ENCODE measurements at regions not wholly inside any gene's neighbourhood (a gene's known extent, or its start where the extent isn't known, plus 50 kb on each side); places are given as distances from the start of the nearest gene placed in this dataset.
A peak's percentile ranks its signal among the peaks of the same experiment; 100 is the strongest.

- no peak overlapping the region for H3K9ac ChIP-seq (ENCODE audit: low read depth in 1 of 2, low read length in 2 of 2)
- no peak for DNase-seq (ENCODE audit: low spot score)
- no peak overlapping the region for H3K4me3 ChIP-seq (ENCODE audit: low read depth in 1 of 3, low read length in 3 of 3)
- peak; percentile 83 for TF ChIP-seq RAD21 (IDR thresholded peaks at IDR 0.05)
- TF ChIP-seq HNF4A (conservative IDR thresholded peaks at IDR 0.05), result peak; percentile 35 to 38
- no peak for TF ChIP-seq EGR1 (IDR thresholded peaks at IDR 0.05; ENCODE audit: low read depth in 2 of 2)
- TF ChIP-seq, protein P1, sequence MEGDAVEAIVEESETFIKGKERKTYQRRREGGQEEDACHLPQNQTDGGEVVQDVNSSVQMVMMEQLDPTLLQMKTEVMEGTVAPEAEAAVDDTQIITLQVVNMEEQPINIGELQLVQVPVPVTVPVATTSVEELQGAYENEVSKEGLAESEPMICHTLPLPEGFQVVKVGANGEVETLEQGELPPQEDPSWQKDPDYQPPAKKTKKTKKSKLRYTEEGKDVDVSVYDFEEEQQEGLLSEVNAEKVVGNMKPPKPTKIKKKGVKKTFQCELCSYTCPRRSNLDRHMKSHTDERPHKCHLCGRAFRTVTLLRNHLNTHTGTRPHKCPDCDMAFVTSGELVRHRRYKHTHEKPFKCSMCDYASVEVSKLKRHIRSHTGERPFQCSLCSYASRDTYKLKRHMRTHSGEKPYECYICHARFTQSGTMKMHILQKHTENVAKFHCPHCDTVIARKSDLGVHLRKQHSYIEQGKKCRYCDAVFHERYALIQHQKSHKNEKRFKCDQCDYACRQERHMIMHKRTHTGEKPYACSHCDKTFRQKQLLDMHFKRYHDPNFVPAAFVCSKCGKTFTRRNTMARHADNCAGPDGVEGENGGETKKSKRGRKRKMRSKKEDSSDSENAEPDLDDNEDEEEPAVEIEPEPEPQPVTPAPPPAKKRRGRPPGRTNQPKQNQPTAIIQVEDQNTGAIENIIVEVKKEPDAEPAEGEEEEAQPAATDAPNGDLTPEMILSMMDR (IDR thresholded peaks at IDR 0.05; ENCODE audit: low read depth, low read length, missing input control), result peak; percentile 43
- TF ChIP-seq GABPA (IDR thresholded peaks at IDR 0.05 in 1 of 2, conservative IDR thresholded peaks at IDR 0.05 in 1 of 2), result no peak
- H3K27ac ChIP-seq (ENCODE audit: low read depth in 1 of 2, low read length in 2 of 2), result no peak overlapping the region
- H3K27me3 ChIP-seq (ENCODE audit: control insufficient read depth in 4 of 4, insufficient read depth in 4 of 4, low read length in 3 of 4), result no peaks in the 10 kb centered on the region
- H3K36me3 ChIP-seq (ENCODE audit: control insufficient read depth in 4 of 4, insufficient read depth in 3 of 4, low read depth in 1 of 4, low read length in 3 of 4), result no peaks in the 10 kb centered on the region
- WGBS, result 64% methylated on average over 9 of the region's 9 CpGs
- peaks cover 0 to 3% (median 1%) of the 10 kb centered on the region in 4 donors for H3K4me1 ChIP-seq (ENCODE audit: control insufficient read depth in 4 of 4, insufficient read depth in 4 of 4, low read length in 3 of 4)
- no peaks in the 10 kb centered on the region for H3K9me3 ChIP-seq (ENCODE audit: control insufficient read depth in 4 of 4, low read length in 3 of 4)
Measured at GRCh38 chr1:229984310-229984991, 82.6 kb upstream of the GALNT2 start.

- H3K4me3 ChIP-seq (ENCODE audit: low read depth in 1 of 3, low read length in 3 of 3), result no peak overlapping the region
- no peaks in the 10 kb centered on the region for H3K27me3 ChIP-seq (ENCODE audit: control insufficient read depth in 4 of 4, insufficient read depth in 4 of 4, low read length in 3 of 4)
- H3K9me3 ChIP-seq (ENCODE audit: control insufficient read depth in 4 of 4, low read length in 3 of 4), result no peaks in the 10 kb centered on the region
- no peak for DNase-seq (ENCODE audit: low spot score)
- no peak overlapping the region for H3K9ac ChIP-seq (ENCODE audit: low read depth in 1 of 2, low read length in 2 of 2)
- H3K27ac ChIP-seq (ENCODE audit: low read depth in 1 of 2, low read length in 2 of 2), result no peak overlapping the region
- whole genome bisulfite sequencing, result 71% methylated on average over 9 of the region's 9 CpGs
- TF ChIP-seq HNF4A (conservative IDR thresholded peaks at IDR 0.05) (no peak), RXRA (IDR thresholded peaks at IDR 0.05) (no peak), TAF1 (conservative IDR thresholded peaks at IDR 0.05) (no peak), ZBTB33 (IDR thresholded peaks at IDR 0.05) (no peak)
- TF ChIP-seq, protein P2, sequence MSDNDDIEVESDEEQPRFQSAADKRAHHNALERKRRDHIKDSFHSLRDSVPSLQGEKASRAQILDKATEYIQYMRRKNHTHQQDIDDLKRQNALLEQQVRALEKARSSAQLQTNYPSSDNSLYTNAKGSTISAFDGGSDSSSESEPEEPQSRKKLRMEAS (IDR thresholded peaks at IDR 0.05), result no peak
- H3K4me1 ChIP-seq (ENCODE audit: control insufficient read depth in 4 of 4, insufficient read depth in 4 of 4, low read length in 3 of 4), result peaks cover 0 to 3% (median 1%) of the 10 kb centered on the region in 4 donors
- no peaks in the 10 kb centered on the region for H3K36me3 ChIP-seq (ENCODE audit: control insufficient read depth in 4 of 4, insufficient read depth in 3 of 4, low read depth in 1 of 4, low read length in 3 of 4)
Measured at GRCh38 chr1:229984992-229985612, 81.9 kb upstream of the GALNT2 start.

DNA sequence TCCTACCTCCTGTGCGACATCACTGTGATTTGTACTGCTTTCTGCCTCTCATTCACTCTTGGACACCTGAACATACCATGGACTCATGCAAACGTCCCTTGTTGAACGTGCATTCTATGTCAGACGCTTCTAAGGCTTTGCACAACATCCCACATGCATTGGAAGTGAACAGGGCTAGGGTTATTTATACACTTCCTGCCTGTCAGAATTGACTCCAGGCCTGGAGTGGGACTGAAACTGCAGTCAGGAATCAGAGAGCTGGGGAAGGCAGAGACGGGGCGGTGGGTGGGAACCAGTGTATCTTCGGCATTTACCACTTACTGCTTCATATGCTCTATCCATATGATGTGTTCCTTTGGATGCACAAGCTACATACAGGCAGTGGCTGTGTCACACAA, 81.4 kb upstream of the GALNT2 start:
- TF ChIP-seq RAD21 (IDR thresholded peaks at IDR 0.05) (no peak), FOXA2 (IDR thresholded peaks at IDR 0.05) (no peak), NR2F2 (IDR thresholded peaks at IDR 0.05) (no peak), EGR1 (IDR thresholded peaks at IDR 0.05; ENCODE audit: low read depth in 2 of 2) (no peak), SP1 (IDR thresholded peaks at IDR 0.05) (no peak), YY1 (IDR thresholded peaks at IDR 0.05) (no peak), RXRA (IDR thresholded peaks at IDR 0.05) (no peak), JUND (IDR thresholded peaks at IDR 0.05) (no peak)
- TF ChIP-seq, protein P3, sequence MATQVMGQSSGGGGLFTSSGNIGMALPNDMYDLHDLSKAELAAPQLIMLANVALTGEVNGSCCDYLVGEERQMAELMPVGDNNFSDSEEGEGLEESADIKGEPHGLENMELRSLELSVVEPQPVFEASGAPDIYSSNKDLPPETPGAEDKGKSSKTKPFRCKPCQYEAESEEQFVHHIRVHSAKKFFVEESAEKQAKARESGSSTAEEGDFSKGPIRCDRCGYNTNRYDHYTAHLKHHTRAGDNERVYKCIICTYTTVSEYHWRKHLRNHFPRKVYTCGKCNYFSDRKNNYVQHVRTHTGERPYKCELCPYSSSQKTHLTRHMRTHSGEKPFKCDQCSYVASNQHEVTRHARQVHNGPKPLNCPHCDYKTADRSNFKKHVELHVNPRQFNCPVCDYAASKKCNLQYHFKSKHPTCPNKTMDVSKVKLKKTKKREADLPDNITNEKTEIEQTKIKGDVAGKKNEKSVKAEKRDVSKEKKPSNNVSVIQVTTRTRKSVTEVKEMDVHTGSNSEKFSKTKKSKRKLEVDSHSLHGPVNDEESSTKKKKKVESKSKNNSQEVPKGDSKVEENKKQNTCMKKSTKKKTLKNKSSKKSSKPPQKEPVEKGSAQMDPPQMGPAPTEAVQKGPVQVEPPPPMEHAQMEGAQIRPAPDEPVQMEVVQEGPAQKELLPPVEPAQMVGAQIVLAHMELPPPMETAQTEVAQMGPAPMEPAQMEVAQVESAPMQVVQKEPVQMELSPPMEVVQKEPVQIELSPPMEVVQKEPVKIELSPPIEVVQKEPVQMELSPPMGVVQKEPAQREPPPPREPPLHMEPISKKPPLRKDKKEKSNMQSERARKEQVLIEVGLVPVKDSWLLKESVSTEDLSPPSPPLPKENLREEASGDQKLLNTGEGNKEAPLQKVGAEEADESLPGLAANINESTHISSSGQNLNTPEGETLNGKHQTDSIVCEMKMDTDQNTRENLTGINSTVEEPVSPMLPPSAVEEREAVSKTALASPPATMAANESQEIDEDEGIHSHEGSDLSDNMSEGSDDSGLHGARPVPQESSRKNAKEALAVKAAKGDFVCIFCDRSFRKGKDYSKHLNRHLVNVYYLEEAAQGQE (IDR thresholded peaks at IDR 0.05), result no peak
- H3K27ac ChIP-seq (ENCODE audit: low read depth in 1 of 2, low read length in 2 of 2), result no peak overlapping the region
- H3K36me3 ChIP-seq (ENCODE audit: control insufficient read depth in 4 of 4, insufficient read depth in 3 of 4, low read depth in 1 of 4, low read length in 3 of 4), result no peaks in the 10 kb centered on the region
- WGBS, result 83% methylated on average over 7 of the region's 7 CpGs
- no peaks in the 10 kb centered on the region for H3K9me3 ChIP-seq (ENCODE audit: control insufficient read depth in 4 of 4, low read length in 3 of 4)
- no peak for DNase-seq (ENCODE audit: low spot score)
- H3K4me3 ChIP-seq (ENCODE audit: low read depth in 1 of 3, low read length in 3 of 3), result no peak overlapping the region
- H3K27me3 ChIP-seq (ENCODE audit: control insufficient read depth in 4 of 4, insufficient read depth in 4 of 4, low read length in 3 of 4), result no peaks in the 10 kb centered on the region
- no peak overlapping the region for H3K9ac ChIP-seq (ENCODE audit: low read depth in 1 of 2, low read length in 2 of 2)
- peaks cover 0 to 3% (median 1%) of the 10 kb centered on the region in 4 donors for H3K4me1 ChIP-seq (ENCODE audit: control insufficient read depth in 4 of 4, insufficient read depth in 4 of 4, low read length in 3 of 4)

Data from liver (tissue), 8 donors.